Parathyroid adenoma (tissue), 2 donors: ENCODE measurements at regions not wholly inside any gene's neighbourhood (a gene's known extent, or its start where the extent isn't known, plus 50 kb on each side); places are given as distances from the start of the nearest gene placed in this dataset.

Experiments
- H2AFZ ChIP-seq: fragments of 300-600 bp; sonication (generic); one replicate; pipeline ENCODE4 v1.7.0; 2017; ENCODE audit warnings: antibody characterized with exemption, mild to moderate bottlenecking
- H3K27ac ChIP-seq: fragments of 300-600 bp; sonication (generic); one replicate; pipeline ENCODE4 v1.7.0; 2017
- H3K27me3 ChIP-seq: fragments of 300-600 bp; sonication (generic); one replicate; pipeline ENCODE4 v1.7.0; 2017; ENCODE audit warnings: low read length; ENCODE audit not compliant: control insufficient read depth, insufficient read depth
- H3K36me3 ChIP-seq: fragments of 300-600 bp; sonication (generic); one replicate; pipeline ENCODE4 v1.7.0; 2017; ENCODE audit warnings: low read length; ENCODE audit not compliant: control insufficient read depth, insufficient read depth
- H3K4me1 ChIP-seq: fragments of 300-600 bp; sonication (generic); one replicate; pipeline ENCODE4 v1.7.0; 2017; ENCODE audit warnings: control low read depth
- H3K4me2 ChIP-seq: fragments of 300-600 bp; sonication (generic); one replicate; pipeline ENCODE4 v1.7.0; 2017; ENCODE audit warnings: low read length
- H3K4me3 ChIP-seq: fragments of 300-600 bp; sonication (generic); one replicate; pipeline ENCODE4 v1.7.0; 2017; ENCODE audit warnings: low read depth, low read length
- H3K79me2 ChIP-seq: fragments of 300-600 bp; sonication (generic); one replicate; pipeline ENCODE4 v1.7.0; 2017; ENCODE audit warnings: control low read depth
- H3K9ac ChIP-seq: fragments of 300-600 bp; sonication (generic); one replicate; pipeline ENCODE4 v1.7.0; 2017; ENCODE audit warnings: mild to moderate bottlenecking
- H3K9me3 ChIP-seq: fragments of 300-600 bp; sonication (generic); one replicate; pipeline ENCODE4 v1.7.0; 2017; ENCODE audit warnings: low read length; ENCODE audit not compliant: control insufficient read depth
- CTCF ChIP-seq: fragments of 300-600 bp; sonication (generic); IDR thresholded peaks from one replicate; pipeline ENCODE4 v1.7.0; 2017; ENCODE audit warnings: antibody characterized with exemption, mild to moderate bottlenecking
- donor health status: primary hyperparathyroidism.

DNA sequence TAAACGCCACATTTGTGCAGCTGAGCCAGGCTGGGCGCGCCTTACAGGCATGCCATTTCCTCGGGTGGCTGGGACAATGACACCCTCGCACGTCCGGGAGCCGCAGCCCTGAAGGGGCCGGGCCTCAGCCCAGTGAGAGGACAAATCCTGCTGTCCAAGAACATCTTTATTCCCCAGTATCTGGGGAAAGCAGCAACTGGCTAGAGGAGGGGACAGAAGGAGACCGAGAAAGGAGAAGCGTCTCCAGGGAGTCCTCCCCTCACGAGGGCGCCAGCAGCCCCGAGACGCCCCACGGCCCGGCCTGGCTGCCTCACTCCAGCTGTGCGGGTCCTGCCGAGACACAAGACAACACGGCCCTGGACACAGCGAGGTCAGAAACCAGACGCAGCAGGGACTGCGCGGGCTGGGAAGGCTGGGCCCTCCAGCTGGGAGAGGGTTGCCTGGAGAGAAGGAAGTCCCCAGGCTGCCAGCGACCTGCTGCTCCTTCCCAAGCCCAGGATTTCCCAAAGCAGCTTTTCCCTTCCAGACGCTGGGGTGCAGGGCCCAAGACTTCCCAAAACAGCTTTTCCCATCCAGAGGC, 130.2 kb downstream of the CHSY1 start:
- no peak overlapping the region for H3K4me2 ChIP-seq
- no peaks in the 10 kb centered on the region for H3K36me3 ChIP-seq
- no peak for TF ChIP-seq CTCF
- H3K27me3 ChIP-seq: no peaks in the 10 kb centered on the region
- peak overlapping the region; percentile 54 for H3K27ac ChIP-seq
- no peaks in the 10 kb centered on the region for H3K79me2 ChIP-seq
- H2AFZ ChIP-seq: peak overlapping the region; percentile 61
- no peaks in the 10 kb centered on the region for H3K9me3 ChIP-seq
- no peaks in the 10 kb centered on the region for H3K4me1 ChIP-seq
- H3K4me3 ChIP-seq: no peak overlapping the region
- no peak overlapping the region for H3K9ac ChIP-seq

DNA sequence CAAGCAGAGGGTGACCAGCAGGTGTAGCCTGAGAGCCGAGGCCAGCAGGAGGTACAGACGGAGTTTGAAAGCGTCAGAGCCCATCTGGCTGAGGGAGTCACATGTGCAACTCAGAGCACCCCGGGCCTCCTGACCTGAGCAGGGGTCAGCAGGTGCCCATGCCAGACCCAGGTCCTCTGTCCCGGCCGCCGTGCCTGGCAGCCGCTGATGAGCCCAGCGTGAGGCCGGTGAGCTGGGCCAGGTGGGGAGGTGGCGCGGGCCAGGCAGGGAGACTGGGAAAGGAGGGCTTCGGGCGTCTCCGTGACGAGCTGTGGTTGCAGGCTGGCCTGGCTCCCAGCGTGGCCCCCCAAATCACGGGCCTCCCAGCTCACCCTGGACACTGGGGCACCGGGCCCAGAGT, 130.9 kb downstream of the CHSY1 start:
- no peak overlapping the region for H2AFZ ChIP-seq

GRCh38 chr15:101120473-101120872, 131.4 kb downstream of the CHSY1 start:
- H3K9me3 ChIP-seq: no peaks in the 10 kb centered on the region
- TF ChIP-seq CTCF: no peak
- no peak overlapping the region for H3K9ac ChIP-seq
- H3K27ac ChIP-seq: no peak overlapping the region
- no peaks in the 10 kb centered on the region for H3K79me2 ChIP-seq
- no peak overlapping the region for H2AFZ ChIP-seq
- no peaks in the 10 kb centered on the region for H3K36me3 ChIP-seq
- H3K4me1 ChIP-seq: no peaks in the 10 kb centered on the region
- no peak overlapping the region for H3K4me3 ChIP-seq
- H3K4me2 ChIP-seq: no peak overlapping the region
- H3K27me3 ChIP-seq: no peaks in the 10 kb centered on the region

More for the DNA sequence above, 130.9 kb downstream of the CHSY1 start:
- Histone ChIP-seq H3K4me2 (no peak overlapping the region), H3K9ac (no peak overlapping the region), H3K36me3 (no peaks in the 10 kb centered on the region), H3K4me1 (no peaks in the 10 kb centered on the region), H3K4me3 (no peak overlapping the region), H3K9me3 (no peaks in the 10 kb centered on the region), H3K79me2 (no peaks in the 10 kb centered on the region), H3K27ac (peak overlapping the region; percentile 54), H3K27me3 (no peaks in the 10 kb centered on the region)
- no peak for TF ChIP-seq CTCF
